Panc1 (cell line): ENCODE measurements at regions not wholly inside any gene's neighbourhood (a gene's known extent, or its start where the extent isn't known, plus 50 kb on each side); places are given as distances from the start of the nearest gene placed in this dataset.

ENCODE experiments used
- CTCF ChIP-seq: fragments of 450-650 bp; IDR thresholded peaks from 2 replicates; pipeline ENCODE4 v1.5.1; 2017; ENCODE audit warnings: mild to moderate bottlenecking
- POLR2AphosphoS5 ChIP-seq: IDR thresholded peaks from 2 replicates; pipeline ENCODE4 v1.6.1; 2012; ENCODE audit warnings: mild to moderate bottlenecking, low read depth, low read length, moderate library complexity
- REST ChIP-seq, 2 experiments: IDR thresholded peaks; 2 replicates each; pipeline ENCODE4 v1.6.1; 2011 to 2012; ENCODE audit warnings: low read depth in 2 of 2, control low read depth in 1 of 2, low read length in 1 of 2, mild to moderate bottlenecking in 1 of 2, moderate library complexity in 1 of 2; ENCODE audit not compliant: insufficient read depth in 1 of 2
- SIN3A ChIP-seq: IDR thresholded peaks from 2 replicates; pipeline ENCODE4 v1.6.1; 2012; ENCODE audit warnings: low read depth, mild to moderate bottlenecking, low read length, moderate library complexity, borderline replicate concordance; ENCODE audit not compliant: insufficient read depth
- TCF7L2 ChIP-seq: IDR thresholded peaks from 2 replicates; pipeline ENCODE4 v1.6.1; 2011; ENCODE audit warnings: mild to moderate bottlenecking, low read depth, low read length, inconsistent platforms

- no peak for TF ChIP-seq CTCF
- TF ChIP-seq TCF7L2: peak; percentile 29; the same call in 1 of the 2 replicates
- TF ChIP-seq POLR2AphosphoS5: no peak
- no peak for TF ChIP-seq REST (IDR thresholded peaks at IDR 0.05; ENCODE audit: insufficient read depth in 1 of 2, low read depth in 2 of 2, low read length in 1 of 2)
- TF ChIP-seq SIN3A: no peak
Observed at GRCh38 chr6:139762587-139763031, 388.2 kb upstream of the CITED2 start.
